Upper lobe of left lung (tissue), 4 donors: ENCODE measurements at regions not wholly inside any gene's neighbourhood (a gene's known extent, or its start where the extent isn't known, plus 50 kb on each side); places are given as distances from the start of the nearest gene placed in this dataset.

Experiments
- CTCF ChIP-seq, 6 experiments: fragments of 450-650 bp in 4 of 6; fragments of 200-600 bp in 2 of 6; sonication (generic) in 2 of 6; IDR thresholded peaks; one replicate each; pipeline ENCODE4 v1.5.1; 2016 to 2019; ENCODE audit warnings: antibody characterized with exemption in 6 of 6
- POLR2A ChIP-seq, 4 donors: fragments of 450-650 bp; IDR thresholded peaks; one replicate each; pipeline ENCODE4 v1.5.1; 2016 to 2017; ENCODE audit warnings: antibody characterized with exemption in 4 of 4, mild to moderate bottlenecking in 2 of 4
- POLR2AphosphoS5 ChIP-seq, 2 donors: sonication (generic); formaldehyde crosslinking; IDR thresholded peaks; one replicate each; pipeline ENCODE4 v1.5.1; 2017; ENCODE audit warnings: antibody characterized with exemption in 2 of 2

DNA sequence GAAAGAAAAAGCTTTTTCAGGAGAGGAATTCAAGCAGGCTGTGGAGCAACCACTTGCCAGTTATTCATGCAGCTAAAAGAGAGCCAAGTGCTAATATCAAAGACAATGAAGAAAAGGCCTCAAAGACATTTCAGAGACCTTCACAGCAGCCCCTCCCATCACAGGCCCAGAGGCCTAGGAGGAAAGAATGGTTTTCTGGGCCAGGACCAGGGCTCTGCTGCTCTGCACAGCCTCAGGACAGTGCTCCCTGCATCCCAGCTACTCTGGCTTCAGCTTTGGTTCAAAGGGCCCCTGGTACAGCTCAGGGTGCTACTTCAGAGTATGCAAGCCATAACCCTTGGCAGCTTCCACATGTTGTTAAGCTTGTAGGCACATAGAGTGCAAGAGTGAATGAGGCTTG is 119.5 kb downstream of the MSTN start:
- TF ChIP-seq POLR2A (IDR thresholded peaks at IDR 0.05) (no peak), CTCF (IDR thresholded peaks at IDR 0.05) (no peak), POLR2AphosphoS5 (IDR thresholded peaks at IDR 0.05) (no peak)
